HuH-7 (cell line): ENCODE measurements at regions not wholly inside any gene's neighbourhood (a gene's known extent, or its start where the extent isn't known, plus 50 kb on each side); places are given as distances from the start of the nearest gene placed in this dataset.

ENCODE experiments used
- DNase-seq: peaks from one replicate; pipeline ENCODE4 v3.0.0; 2011; ENCODE audit warnings: low spot score

DNA sequence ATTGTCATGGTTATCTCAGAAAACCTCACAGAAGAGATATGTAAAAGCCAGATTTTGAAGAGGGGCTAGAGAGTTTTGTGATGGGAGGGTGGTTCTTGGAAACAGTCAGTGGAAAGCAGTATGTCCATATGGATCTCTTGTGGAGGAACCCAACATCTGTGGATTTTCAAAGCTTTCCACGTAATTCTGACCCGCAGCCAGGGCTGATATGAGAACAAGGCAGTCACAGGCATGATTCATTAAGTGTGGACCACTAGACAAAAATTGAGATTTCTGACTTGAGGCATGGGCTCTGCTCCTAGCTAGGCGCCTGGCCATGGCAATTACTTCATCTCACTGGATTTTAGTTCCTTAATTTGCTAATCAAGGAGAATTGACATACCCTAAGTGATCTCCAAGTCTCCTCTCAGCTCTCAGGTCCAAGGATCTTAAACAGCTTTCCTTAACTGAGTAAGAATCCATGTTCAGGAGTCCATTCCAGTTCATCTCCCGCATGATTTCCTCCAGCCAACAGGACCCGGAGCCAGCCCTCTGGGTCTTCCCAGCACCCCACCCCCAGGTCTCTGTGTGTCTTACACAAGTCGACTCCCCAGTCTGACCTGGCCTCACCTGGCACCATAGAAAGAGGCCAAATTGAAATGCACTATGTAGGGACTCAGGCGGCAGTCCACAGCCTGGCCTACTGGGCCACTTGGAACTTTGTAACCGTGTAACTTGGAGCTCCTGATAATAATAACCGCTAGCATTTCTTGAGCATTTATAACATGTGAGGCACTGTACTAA is 176.3 kb upstream of the PARP11 start:
- DNase-seq, result no peak

DNA sequence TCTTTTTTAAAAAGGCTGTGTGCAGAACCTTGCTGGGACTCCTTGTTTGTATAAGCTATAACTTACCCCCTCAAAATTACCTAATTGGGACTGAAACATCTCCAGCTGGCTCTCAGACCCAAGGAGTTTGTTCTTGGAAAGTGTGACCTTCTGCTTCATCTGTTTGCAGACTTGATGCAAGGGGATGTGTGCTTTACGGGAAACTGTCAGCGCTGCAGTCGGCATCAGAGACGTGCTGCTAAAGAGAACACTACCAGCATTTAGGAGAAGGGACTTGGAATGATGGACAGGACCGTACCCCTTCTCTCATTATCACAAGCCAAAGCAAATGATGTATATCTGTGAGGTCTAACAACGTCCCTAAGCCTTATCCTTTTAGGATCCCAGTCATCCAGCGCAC is 174.2 kb upstream of the PARP11 start:
- DNase-seq, result no peak

DNA sequence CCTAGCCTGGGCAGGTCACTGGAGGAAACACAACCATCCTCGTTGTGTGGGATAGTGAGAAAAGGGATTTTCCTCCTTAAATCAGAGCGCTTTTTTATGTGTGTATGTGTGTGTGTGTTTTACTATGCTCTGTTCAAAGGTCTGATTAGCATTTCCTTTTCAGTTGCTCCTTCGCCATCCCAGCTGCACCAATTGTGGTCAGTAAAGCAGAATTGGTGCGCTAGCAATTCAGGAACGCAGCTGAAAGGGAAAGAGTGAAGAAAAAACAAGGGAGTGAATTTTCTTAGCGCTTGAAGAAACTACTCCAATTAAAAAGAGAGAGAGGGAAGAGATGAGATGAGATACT is 173.3 kb upstream of the PARP11 start:
- no peak for DNase-seq

DNA sequence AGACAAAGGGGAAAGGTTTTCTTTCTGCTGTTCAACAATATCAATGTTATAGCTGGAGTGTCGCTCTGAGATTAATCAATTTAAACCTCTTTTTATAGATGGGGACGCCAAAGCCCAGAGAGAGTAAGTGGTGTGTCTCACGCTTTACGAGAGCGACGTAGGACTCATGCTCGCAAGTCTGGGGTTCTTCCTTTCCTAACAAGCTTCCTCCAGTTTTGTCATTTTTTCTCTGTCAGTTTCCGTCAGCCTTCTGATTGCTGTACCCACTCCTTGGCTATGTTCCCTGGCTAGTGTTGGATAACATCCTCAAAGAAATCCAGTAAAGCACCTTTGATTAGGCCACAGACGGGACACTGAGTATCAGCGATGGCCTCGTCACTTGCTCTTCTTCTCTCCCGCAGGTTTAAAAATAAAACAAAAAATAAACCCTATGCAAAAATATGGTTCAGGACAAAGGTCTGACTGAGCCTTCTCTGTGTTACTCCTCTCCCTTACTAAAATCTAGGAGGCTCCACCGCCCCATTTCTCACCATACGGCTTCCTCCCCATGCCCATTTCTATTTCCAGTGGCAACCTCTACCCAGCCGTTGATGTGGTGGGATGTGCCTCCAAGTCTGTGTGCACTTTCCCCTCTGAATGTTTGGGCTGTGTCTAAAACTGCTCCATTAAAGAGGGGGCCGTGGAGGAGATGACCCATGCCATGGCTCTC is 172.7 kb upstream of the PARP11 start:
- DNase-seq, result no peak

DNA sequence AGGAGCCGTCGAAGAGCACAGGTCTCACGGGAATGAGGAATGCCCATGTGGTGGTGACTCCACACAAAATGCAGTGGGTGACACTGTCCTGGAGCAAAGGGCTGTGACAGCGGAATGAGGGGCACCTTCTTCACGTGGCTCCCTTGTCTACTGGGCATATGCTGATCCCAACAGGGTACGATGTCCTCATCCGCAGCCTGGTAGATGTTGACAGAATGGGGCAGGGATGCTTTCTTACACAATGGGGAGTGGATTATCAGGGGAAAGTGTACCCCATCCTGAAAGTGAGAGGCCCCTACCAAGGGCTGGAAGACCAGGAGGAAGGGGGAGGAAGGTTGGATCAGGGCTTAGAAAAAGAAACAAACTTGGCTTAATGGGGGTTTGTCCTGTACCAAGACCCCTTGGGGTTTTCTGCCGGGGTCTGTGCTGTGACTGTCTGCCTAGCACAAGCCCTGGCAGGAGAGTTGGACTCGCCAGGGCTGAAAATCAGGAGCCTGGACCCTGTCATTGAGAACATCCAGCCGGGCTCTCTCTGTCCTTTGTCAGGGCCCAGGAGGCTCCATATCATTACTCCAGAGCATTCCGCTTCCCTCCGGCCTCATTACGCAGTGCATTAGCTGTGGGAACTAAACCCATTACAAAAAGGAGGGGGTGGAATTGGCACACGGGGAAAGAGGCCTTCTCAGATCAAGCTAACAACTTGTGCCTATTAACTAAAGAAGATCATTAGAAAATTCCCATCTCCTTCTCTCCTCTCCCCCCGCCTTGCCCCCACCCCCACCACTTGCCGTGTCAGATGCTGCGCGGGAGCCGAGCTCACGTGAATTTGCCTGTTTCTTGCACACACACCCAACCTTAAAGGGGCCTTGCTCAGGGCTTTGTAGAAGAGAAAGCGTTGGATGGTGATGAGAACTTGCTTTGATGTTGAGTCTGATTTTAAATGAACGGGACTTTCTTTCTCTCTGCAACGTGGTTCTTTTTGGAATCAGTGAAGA is 171.8 kb upstream of the PARP11 start:
- no peak for DNase-seq

DNA sequence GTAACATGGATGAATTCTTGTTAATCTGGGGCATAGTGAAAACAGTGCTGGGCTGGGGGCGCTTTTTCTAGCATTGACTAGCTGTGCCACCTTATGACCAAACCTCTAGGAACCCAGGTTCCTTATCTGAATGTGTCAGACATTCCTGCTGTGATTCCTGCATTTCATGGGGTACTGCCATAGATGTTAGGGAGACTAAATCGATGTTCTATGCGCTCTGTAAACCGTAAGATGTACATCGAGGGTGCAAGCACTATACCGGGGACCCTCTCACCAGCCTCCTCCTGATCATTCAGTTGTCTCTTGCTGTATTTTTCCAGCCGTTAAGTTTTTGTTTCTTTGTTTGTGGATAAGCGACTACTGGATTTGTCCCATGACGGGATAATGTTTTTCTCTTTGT is 170.9 kb upstream of the PARP11 start:
- no peak for DNase-seq

DNA sequence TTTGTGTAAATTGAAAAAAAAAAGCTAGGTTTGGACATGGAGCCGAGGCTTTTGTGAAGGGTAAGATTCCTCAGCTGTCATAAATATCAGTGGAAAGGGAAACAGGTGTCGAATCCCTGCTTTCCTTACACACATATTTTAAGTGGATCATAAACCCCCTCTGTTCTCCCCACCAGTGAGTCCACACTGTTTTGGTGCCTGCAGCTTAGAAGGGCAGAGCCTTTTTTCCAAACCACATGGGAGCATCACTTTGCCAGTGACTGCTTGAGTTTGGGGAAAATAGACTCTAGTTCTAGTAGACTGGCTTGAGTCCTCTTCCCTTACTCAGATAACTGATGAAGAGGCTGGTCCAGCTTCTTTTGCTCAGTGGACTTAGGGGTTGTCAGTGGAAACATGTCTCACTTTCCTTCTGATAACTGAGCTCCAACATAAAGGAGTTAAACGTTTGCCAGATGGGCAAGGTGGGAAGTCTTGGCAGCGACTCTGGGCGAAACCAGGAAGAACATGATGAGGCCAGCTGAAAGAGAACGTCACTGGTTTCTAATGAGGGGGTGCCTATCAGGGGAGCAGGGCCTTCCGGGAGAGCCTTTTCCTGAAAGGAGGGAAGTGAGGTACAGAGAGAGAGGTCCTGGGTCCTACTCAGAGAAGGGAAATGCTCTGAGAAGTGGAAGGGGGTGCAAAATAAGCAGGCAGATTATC is 168.1 kb upstream of the PARP11 start:
- DNase-seq, result no peak

DNA sequence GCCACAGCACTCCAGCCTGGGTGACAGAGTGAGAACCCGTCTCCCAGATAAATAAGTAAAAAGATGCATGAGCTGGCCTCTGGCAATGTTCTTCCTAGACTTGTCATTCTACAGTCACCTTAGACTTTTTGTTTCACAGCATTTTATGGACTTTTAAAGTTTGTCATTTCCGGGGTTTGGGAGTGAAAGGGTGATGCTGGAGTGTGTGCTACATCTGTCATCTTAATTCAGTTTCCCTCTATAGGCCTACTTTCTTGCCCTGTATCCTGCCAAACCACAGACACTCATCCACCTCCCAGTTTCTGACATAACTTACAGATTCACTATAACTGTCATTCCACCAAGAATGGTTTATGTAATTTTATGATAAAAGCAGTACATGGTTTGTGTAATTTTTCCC is 166.7 kb upstream of the PARP11 start:
- DNase-seq, result no peak

DNA sequence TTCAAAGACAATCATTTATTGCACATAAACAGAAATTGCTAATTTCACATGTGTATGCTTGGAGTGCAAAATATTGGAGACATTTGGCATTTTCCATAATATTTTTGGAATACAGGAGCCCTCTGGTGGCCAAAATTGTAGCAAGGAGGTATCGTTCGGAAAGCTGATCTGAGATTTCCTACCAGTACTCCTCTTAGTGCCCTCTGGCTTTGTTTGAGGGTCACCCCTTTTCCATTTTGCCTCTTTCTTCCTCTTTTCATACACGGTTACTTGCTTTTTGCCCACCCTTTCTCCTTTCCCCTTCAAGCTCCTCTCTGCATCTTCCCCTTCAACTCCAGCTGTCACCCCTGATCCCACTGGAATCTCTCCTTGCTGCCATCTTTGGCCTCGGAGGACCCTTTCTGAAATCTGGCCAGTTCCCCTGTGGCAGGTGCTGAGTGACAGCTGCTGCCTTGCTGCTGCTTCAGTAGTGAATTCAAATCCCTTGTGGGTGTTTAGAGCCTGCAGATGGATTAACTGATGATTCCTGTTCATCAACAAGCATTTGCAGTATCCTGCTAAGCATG is 164.6 kb upstream of the PARP11 start:
- DNase-seq, result peak; percentile 40

DNA sequence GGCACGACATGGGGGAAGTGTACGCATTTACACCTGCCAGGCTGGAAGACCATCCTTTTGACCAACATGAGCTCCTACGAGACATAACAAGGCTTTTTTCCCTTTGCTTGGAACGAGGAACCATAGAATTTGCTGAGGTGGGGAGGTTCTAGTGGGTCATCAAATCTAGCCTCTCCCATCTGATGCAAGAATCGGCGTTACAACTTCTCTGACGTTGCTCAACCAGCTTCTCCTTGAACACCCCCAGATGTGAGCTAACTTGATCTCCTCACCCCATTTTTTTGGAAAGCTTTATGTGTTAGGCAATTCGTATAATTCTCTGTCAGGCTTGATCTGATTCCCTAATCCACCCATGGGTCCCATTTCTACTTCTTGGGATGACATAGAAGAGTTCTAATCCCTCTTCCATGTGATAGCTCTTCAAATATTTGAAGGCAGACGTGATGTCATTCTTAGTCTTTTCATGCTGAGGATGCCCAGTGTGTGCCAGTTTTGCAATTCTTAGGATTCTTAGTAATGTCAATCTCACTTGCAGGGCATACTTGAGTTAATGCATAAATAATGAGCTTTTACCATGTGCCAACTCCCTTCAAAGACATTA is 163.6 kb upstream of the PARP11 start:
- DNase-seq, result no peak

DNA sequence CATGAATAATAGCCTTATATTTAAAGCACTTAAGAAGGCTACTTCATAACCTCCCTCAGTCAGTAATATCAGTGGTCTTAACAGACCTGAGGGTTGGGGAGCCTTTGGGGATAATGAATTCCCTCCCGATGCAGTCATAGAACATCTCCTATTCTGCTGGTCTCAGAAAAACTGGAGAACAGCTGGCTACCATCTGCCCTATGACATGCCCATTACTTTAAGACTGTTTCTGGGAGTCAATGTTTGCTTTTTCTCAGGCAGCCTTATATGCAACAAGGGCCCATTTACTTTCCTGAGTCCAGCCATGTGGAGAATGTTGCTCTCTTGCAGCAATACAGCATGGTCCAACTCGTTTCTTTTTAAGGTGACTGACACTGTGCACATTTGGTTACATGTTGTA is 161.7 kb upstream of the PARP11 start:
- no peak for DNase-seq

DNA sequence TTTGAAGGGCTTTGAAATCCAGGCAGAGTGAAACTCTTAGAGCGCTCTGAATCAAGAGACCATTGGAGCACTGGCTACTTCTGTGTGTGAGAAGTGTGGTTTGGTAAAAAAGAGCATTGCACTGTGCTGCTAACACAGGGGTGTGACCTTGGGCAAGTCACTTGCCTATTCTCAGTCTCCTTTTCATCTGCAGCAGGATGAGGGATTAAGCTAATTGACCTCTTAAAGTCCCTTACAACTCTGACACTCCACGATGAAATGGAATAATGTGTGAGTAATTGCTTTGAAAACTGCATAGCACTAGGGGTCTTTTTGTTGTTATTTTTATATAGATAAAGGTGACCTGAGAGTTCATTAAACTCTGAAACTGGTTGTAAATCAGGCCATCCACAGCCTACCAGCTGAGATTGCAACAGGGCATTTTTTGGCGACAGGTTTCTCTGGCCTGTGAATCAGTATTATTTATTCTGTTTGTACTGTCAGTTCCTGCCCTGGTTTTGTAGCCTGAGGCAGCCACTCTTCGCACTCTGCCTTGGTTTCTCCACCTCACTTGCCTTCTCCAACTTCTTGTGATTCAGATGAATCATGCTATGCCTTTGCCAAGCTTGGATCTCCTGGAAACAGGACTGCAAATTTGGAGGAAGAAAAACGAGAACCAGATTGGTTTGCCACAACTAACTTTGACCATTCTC is 159.9 kb upstream of the PARP11 start:
- no peak for DNase-seq

DNA sequence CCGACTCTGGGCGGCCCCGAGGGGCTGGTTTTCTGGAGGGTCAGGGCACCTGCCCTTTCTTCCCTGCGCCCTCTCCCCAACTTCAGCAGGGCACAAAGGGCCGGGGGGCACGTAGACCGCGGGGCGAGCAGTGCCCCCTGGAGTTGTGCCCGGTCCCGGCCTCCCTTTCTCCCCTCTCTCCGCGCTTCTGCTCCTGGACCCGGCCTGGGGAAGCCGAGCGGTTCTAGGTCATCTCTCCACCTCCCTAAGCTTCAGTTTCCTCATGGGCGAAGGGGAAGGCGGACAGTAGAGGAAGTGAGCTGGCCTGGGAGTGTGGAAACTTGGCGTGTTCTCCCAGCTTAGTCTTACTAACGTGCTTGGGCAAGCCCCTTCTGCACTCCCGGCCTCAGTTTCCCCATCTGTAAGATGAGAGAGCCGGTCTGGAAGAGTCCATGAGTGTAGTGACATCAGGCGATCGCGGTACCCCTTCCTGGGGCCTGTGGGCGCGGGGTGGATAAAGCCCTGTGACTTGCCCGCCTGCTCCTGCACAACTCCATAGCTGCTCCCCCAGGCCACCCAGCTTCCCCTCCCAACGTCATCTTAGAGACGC is 158.6 kb upstream of the PARP11 start:
- no peak for DNase-seq

DNA sequence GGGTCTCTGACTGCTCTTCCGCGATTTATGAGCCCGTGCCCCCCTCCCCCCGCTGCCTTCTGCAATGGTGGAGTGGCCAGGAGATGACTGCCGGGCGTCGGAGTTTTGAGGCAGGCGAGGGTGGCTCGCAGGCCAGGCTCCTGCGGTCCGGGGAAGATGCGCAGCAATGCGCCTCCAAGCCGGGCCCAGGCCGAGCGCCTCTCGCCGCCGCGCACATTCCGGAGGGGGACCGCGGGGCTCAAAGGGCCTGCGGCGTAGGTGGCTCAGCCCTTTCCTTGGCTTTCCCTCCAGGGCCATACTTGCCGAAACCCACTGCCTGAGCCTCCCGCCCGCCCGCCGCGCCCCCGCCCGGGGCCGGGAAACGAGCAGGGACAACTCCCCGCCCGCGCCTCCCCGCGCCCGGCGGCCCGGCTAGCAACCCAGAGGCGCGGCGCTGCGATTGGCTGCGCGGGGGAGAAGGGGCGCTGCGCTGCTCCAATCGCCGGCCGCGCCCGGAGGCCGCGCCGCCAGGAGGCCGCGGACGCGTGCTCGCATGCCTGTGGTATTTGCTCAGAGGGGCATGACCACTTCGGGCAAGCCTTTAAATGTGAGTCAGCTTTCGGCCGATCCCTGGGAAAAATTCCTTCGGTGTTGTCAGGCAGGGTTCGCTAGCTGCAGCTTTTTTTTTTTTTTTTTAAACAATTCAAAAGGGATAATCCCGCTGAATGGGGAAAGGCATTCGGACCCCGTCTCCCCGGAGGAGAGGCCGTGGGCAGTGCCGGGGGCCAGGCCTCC is 157.9 kb upstream of the PARP11 start:
- peak; percentile 94 for DNase-seq

DNA sequence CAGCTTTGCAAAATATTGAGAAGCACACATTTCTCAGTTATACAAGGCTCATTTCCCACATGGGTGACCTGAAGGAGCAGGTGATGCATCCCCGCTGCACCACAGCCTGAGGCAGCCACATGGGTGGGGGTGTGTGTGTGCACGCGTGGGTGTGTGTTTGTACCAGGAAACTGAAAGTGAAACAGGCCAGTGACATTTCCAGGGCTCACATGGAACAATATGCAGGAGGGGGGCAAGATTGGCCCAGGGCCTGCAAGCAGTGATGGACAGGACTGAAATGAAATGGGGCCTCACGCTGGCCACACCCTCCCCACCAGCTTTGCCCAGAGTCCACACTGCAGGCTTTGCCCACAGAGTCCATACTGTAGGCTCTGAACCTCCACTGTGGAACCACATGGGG is 154.2 kb upstream of the PARP11 start:
- DNase-seq, result no peak

DNA sequence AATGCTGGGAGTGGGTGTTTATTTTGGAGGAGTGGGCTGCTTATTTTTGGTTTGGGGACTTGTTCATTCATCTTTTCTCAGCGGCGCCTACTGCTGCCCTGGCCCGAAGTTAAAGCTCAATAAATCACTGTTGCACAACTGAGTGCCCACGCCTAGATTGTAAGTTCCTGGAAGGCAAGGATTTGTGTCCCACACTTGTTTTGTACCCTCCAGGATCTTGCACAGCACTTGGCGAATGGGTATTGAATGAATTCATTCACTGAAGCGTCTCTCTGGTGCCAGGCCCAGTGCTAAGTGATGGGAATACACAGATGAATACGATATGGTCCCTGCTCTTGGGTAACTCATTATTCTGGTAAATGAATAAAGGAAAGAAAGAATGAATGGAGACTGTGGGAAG is 153.3 kb upstream of the PARP11 start:
- no peak for DNase-seq

DNA sequence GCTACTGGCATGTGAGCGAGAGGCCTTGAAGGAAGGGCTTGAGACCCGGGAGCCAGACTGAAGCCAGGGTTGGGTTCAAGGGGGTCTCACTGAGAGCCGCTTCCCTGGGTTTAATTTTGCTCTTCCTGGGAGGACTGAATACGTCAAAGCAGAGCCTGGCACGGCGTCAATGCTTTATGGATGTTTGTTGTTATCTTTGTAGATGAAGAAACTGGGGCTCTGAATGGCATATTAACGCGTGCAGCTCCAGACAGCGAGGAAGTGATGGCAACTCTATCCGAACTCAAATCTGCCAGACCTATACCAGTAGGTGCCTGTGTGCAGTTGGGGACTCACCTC is 152.8 kb upstream of the PARP11 start:
- DNase-seq, result no peak

DNA sequence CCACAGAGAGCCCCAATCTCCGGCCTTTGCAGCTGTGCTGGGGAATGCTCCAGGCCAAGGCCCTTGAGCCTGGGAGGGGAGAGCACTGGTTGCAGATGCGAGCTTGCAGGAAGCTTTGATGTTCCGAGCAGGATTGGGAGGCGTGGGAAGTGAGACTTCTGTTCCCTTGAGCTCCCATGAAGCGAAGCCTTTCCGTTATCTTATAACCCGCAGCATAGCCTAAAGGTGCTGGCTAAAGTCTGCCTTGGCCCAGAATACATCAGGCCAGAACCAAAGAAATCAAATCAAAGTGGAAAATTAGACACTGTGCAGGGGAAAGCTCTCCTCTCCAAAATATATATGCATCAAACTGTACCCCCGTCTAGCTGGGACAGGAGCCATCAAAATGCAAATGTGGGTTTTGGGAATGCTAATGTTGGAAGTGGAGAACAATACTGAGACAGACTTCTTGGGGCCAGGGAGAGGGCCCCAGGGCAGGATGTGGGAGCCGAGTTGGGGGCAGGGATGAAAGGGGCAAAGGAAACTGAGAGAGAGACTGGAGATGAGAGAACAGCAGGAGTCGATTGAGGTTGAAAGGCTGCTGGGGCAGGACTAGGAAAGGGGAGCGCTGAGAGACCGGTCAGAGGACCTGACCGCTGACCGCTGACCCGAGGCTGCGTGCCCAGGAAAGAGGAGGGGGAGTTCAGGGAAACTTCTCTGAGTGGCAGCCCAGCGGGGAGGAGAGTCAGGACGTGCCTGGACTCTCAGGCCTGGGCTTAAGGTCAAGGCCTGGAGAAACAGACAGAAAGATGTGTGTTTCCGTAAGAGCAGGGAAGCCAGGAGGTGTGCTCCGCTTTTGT is 152.2 kb upstream of the PARP11 start:
- DNase-seq, result no peak

DNA sequence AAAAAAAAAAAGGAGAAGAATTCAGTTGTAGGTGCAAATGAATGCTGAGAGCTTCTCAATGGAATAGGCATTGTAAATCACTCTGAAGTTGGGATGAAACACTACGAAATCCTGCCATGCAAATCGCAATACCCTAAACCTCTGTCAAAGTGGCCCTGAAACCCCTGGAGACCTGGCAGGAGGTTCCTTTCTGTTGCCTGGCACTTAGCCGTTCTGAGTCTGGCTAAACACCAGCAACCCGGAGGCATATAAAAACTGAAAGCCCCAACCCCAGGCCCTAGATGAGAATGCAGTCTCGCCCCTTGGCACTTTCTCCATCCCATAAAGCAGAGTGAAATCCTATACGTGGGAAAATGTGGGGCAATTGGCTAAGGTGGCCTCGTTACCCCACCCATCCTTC is 151.5 kb upstream of the PARP11 start:
- no peak for DNase-seq
